ENCODE measurements at regions not wholly inside any gene's neighbourhood (a gene's known extent, or its start where the extent isn't known, plus 50 kb on each side); places are given as distances from the start of the nearest gene placed in this dataset.

DNA sequence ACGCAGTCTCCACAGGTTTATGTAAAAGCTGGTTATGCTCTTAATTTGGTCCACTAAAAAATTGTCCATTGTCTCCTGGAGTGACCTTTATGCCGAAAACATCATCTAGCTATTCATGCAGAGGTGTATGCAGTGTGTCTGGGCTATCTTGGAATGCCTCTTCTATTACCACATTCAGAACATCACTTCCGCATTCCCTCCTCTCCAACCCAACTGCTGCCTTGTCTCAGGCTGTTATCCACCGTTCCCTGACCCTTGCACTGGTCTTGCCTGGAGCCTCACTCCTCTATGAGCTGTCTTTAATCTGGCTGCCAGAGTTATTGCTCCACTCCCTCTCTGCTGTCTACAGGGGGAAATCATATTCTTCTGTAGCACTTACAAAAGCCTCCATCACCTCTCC is 214.1 kb upstream of the ANKRD55 start:
- Histone ChIP-seq H3K4me1 (ENCODE audit: low read depth) (no peaks in the 10 kb centered on the region), H3K9me3 (ENCODE audit: low read depth) (no peaks in the 10 kb centered on the region), H3K27ac (no peak overlapping the region), H3K27me3 (no peaks in the 10 kb centered on the region), H3K4me3 (no peak overlapping the region), H3K36me3 (no peaks in the 10 kb centered on the region)
- TF ChIP-seq, protein P1, sequence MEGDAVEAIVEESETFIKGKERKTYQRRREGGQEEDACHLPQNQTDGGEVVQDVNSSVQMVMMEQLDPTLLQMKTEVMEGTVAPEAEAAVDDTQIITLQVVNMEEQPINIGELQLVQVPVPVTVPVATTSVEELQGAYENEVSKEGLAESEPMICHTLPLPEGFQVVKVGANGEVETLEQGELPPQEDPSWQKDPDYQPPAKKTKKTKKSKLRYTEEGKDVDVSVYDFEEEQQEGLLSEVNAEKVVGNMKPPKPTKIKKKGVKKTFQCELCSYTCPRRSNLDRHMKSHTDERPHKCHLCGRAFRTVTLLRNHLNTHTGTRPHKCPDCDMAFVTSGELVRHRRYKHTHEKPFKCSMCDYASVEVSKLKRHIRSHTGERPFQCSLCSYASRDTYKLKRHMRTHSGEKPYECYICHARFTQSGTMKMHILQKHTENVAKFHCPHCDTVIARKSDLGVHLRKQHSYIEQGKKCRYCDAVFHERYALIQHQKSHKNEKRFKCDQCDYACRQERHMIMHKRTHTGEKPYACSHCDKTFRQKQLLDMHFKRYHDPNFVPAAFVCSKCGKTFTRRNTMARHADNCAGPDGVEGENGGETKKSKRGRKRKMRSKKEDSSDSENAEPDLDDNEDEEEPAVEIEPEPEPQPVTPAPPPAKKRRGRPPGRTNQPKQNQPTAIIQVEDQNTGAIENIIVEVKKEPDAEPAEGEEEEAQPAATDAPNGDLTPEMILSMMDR (IDR thresholded peaks at IDR 0.05; ENCODE audit: low read depth, low read length), result no peak
- DNase-seq (ENCODE audit: low read depth in 1 of 2, low spot score in 1 of 2), result peak in 1 of 2 donors; percentile 89

- Histone ChIP-seq H3K36me3 (no peaks in the 10 kb centered on the region), H3K9me3 (ENCODE audit: low read depth) (no peaks in the 10 kb centered on the region), H3K27ac (no peak overlapping the region), H3K4me1 (ENCODE audit: low read depth) (no peaks in the 10 kb centered on the region), H3K27me3 (no peaks in the 10 kb centered on the region), H3K4me3 (no peak overlapping the region)
- TF ChIP-seq, protein P1 (IDR thresholded peaks at IDR 0.05; ENCODE audit: low read depth, low read length), result no peak
- no peak for DNase-seq (ENCODE audit: low read depth in 1 of 2, low spot score in 1 of 2)
Observed at GRCh38 chr5:56446728-56447127, 213.6 kb upstream of the ANKRD55 start.

GRCh38 chr5:56443826-56444225 is 210.7 kb upstream of the ANKRD55 start:
- Histone ChIP-seq H3K4me3 (no peak overlapping the region), H3K27me3 (no peaks in the 10 kb centered on the region), H3K4me1 (ENCODE audit: low read depth) (no peaks in the 10 kb centered on the region), H3K27ac (no peak overlapping the region), H3K36me3 (no peaks in the 10 kb centered on the region), H3K9me3 (ENCODE audit: low read depth) (no peaks in the 10 kb centered on the region)
- no peak for DNase-seq (ENCODE audit: low read depth in 1 of 2, low spot score in 1 of 2)
- TF ChIP-seq, protein P1 (IDR thresholded peaks at IDR 0.05; ENCODE audit: low read depth, low read length), result no peak

- no peak overlapping the region for H3K4me3 ChIP-seq
- no peaks in the 10 kb centered on the region for H3K9me3 ChIP-seq (ENCODE audit: low read depth)
- H3K4me1 ChIP-seq (ENCODE audit: low read depth), result no peaks in the 10 kb centered on the region
- H3K27me3 ChIP-seq, result no peaks in the 10 kb centered on the region
- DNase-seq (ENCODE audit: low read depth in 1 of 2, low spot score in 1 of 2), result peak in 1 of 2 donors; percentile 93
- no peaks in the 10 kb centered on the region for H3K36me3 ChIP-seq
- no peak overlapping the region for H3K27ac ChIP-seq
- TF ChIP-seq, protein P1 (IDR thresholded peaks at IDR 0.05; ENCODE audit: low read depth, low read length), result no peak
Observed at GRCh38 chr5:56440871-56441740, 208.0 kb upstream of the ANKRD55 start.

- Histone ChIP-seq H3K9me3 (ENCODE audit: low read depth) (no peaks in the 10 kb centered on the region), H3K27me3 (no peaks in the 10 kb centered on the region), H3K27ac (no peak overlapping the region), H3K4me3 (no peak overlapping the region), H3K36me3 (no peaks in the 10 kb centered on the region), H3K4me1 (ENCODE audit: low read depth) (no peaks in the 10 kb centered on the region)
- TF ChIP-seq, protein P1 (IDR thresholded peaks at IDR 0.05; ENCODE audit: low read depth, low read length), result no peak
- no peak for DNase-seq (ENCODE audit: low read depth in 1 of 2, low spot score in 1 of 2)
Observed at GRCh38 chr5:56434986-56435385, 201.9 kb upstream of the ANKRD55 start.
